ENCODE measurements at regions not wholly inside any gene's neighbourhood (a gene's known extent, or its start where the extent isn't known, plus 50 kb on each side); places are given as distances from the start of the nearest gene placed in this dataset.

- Histone ChIP-seq H3K27me3 (no peaks in the 10 kb centered on the region), H3K9me3 (no peaks in the 10 kb centered on the region), H3K4me3 (no peak overlapping the region), H3K27ac (no peak overlapping the region), H3K4me1 (no peaks in the 10 kb centered on the region), H3K36me3 (no peaks in the 10 kb centered on the region)
- no peak for TF ChIP-seq CTCF (IDR thresholded peaks at IDR 0.05)
- no peak for DNase-seq (ENCODE audit: low spot score)
Measured at GRCh38 chr1:191002768-191003167, 525.1 kb upstream of the BRINP3 start.

GRCh38 chr1:191016765-191017164 lies 539.1 kb upstream of the BRINP3 start:
- no peak for TF ChIP-seq CTCF (IDR thresholded peaks at IDR 0.05)
- H3K27me3 ChIP-seq: no peaks in the 10 kb centered on the region
- H3K9me3 ChIP-seq: no peaks in the 10 kb centered on the region
- no peak overlapping the region for H3K4me3 ChIP-seq
- no peaks in the 10 kb centered on the region for H3K4me1 ChIP-seq
- H3K36me3 ChIP-seq: no peaks in the 10 kb centered on the region
- no peak for DNase-seq (ENCODE audit: low spot score)
- no peak overlapping the region for H3K27ac ChIP-seq

- no peak overlapping the region for H3K4me3 ChIP-seq
- no peak overlapping the region for H3K27ac ChIP-seq
- DNase-seq (ENCODE audit: low spot score): no peak
- no peak for TF ChIP-seq CTCF (IDR thresholded peaks at IDR 0.05)
- no peaks in the 10 kb centered on the region for H3K27me3 ChIP-seq
- no peaks in the 10 kb centered on the region for H3K36me3 ChIP-seq
- no peaks in the 10 kb centered on the region for H3K9me3 ChIP-seq
- no peaks in the 10 kb centered on the region for H3K4me1 ChIP-seq
Measured at GRCh38 chr1:191022856-191023255, 545.2 kb upstream of the BRINP3 start.

GRCh38 chr1:191025896-191026642 lies 548.4 kb upstream of the BRINP3 start:
- no peak for DNase-seq (ENCODE audit: low spot score)
- no peak overlapping the region for H3K27ac ChIP-seq
- H3K4me3 ChIP-seq: no peak overlapping the region
- no peak for TF ChIP-seq CTCF (IDR thresholded peaks at IDR 0.05)
- no peaks in the 10 kb centered on the region for H3K36me3 ChIP-seq
- H3K9me3 ChIP-seq: no peaks in the 10 kb centered on the region
- H3K4me1 ChIP-seq: no peaks in the 10 kb centered on the region
- no peaks in the 10 kb centered on the region for H3K27me3 ChIP-seq

GRCh38 chr1:191026828-191027227 lies 549.2 kb upstream of the BRINP3 start:
- Histone ChIP-seq H3K27ac (no peak overlapping the region), H3K4me3 (no peak overlapping the region)

More at GRCh38 chr1:191026828-191027227, 549.2 kb upstream of the BRINP3 start:
- Histone ChIP-seq H3K27me3 (no peaks in the 10 kb centered on the region), H3K9me3 (no peaks in the 10 kb centered on the region), H3K4me1 (no peaks in the 10 kb centered on the region), H3K36me3 (no peaks in the 10 kb centered on the region)
- no peak for DNase-seq (ENCODE audit: low spot score)
- TF ChIP-seq CTCF (IDR thresholded peaks at IDR 0.05): no peak

Measured in right atrium auricular region (tissue), 2 donors.